HG03432 (cell line): ENCODE measurements at regions not wholly inside any gene's neighbourhood (a gene's known extent, or its start where the extent isn't known, plus 50 kb on each side); places are given as distances from the start of the nearest gene placed in this dataset.
"Not testable (repeated sequence)": the region's sequence is repeated elsewhere in the genome, so short reads cannot be mapped to it uniquely, and the experiment has no call there.

Experiments used
- ATAC-seq: cut with Tn5 transposase; IDR thresholded peaks from one replicate; pipeline ENCODE4 v1.9.1; 2021; ENCODE audit warnings: mild to moderate bottlenecking, moderate library complexity; ENCODE audit not compliant: unreplicated experiment

- no peak for ATAC-seq
Measured at GRCh38 chr15:53038655-53038941, 248.5 kb upstream of the ONECUT1 start.

- no peak for ATAC-seq
Measured at GRCh38 chr15:53037904-53038654, 247.9 kb upstream of the ONECUT1 start.

GRCh38 chr15:53036641-53037040 lies 246.5 kb upstream of the ONECUT1 start:
- no peak for ATAC-seq

- no peak for ATAC-seq
Measured at GRCh38 chr15:53034767-53035245, 244.7 kb upstream of the ONECUT1 start.

GRCh38 chr15:53033709-53034108 lies 243.6 kb upstream of the ONECUT1 start:
- ATAC-seq = no peak

GRCh38 chr15:53031469-53031868 lies 241.3 kb upstream of the ONECUT1 start:
- no peak for ATAC-seq

GRCh38 chr15:53022788-53023187 lies 232.7 kb upstream of the ONECUT1 start:
- ATAC-seq = no peak

GRCh38 chr15:53013329-53013728 lies 223.2 kb upstream of the ONECUT1 start:
- no peak for ATAC-seq

GRCh38 chr15:53011779-53012178 lies 221.6 kb upstream of the ONECUT1 start:
- not testable (repeated sequence) for ATAC-seq

GRCh38 chr15:53009093-53009492 lies 219.0 kb upstream of the ONECUT1 start:
- no peak for ATAC-seq

- ATAC-seq = no peak
Measured at GRCh38 chr15:53000409-53000808, 210.3 kb upstream of the ONECUT1 start.

- no peak for ATAC-seq
Measured at GRCh38 chr15:52997123-52997522, 207.0 kb upstream of the ONECUT1 start.

GRCh38 chr15:52994290-52994689 lies 204.2 kb upstream of the ONECUT1 start:
- ATAC-seq = no peak

- no peak for ATAC-seq
Measured at GRCh38 chr15:52984507-52984906, 194.4 kb upstream of the ONECUT1 start.

- no peak for ATAC-seq
Measured at GRCh38 chr15:52980446-52980845, 190.3 kb upstream of the ONECUT1 start.

- no peak for ATAC-seq
Measured at GRCh38 chr15:52976516-52977075, 186.5 kb upstream of the ONECUT1 start.

GRCh38 chr15:52975941-52976449 lies 185.9 kb upstream of the ONECUT1 start:
- no peak for ATAC-seq

GRCh38 chr15:52963865-52964264 lies 173.7 kb upstream of the ONECUT1 start:
- ATAC-seq = no peak

- no peak for ATAC-seq
Measured at GRCh38 chr15:52960283-52960682, 170.1 kb upstream of the ONECUT1 start.

GRCh38 chr15:52943746-52944145 lies 153.6 kb upstream of the ONECUT1 start:
- no peak for ATAC-seq

- no peak for ATAC-seq
Measured at GRCh38 chr15:52936489-52936888, 146.4 kb upstream of the ONECUT1 start.

GRCh38 chr15:52925130-52925529 lies 135.0 kb upstream of the ONECUT1 start:
- ATAC-seq = no peak

- ATAC-seq = no peak
Measured at GRCh38 chr15:52924630-52925029, 134.5 kb upstream of the ONECUT1 start.
